GM12878 (cell line): ENCODE measurements at regions not wholly inside any gene's neighbourhood (a gene's known extent, or its start where the extent isn't known, plus 50 kb on each side); places are given as distances from the start of the nearest gene placed in this dataset.

Experiments used
- ATAC-seq: fragments of 200-7000 bp; cut with Tn5 transposase; 3 replicates; pipeline ENCODE4 v1.9.1; 2020; ENCODE audit warnings: mild to moderate bottlenecking, moderate library complexity
- BruUV-seq: library from RNA; stranded (reverse); fragments of 400-500 nt; replicated peaks from 2 replicates; lab custom pipeline; 2021; lab: Mats Ljungman, UMichigan
- CTCF ChIA-PET: fragments of 300-600 bp; sonication (Branson Sonifier 250); formaldehyde crosslinking; extraction: SDS; loops from one replicate; lab custom pipeline; 2021; ENCODE audit warnings: inconsistent platforms; lab: Yijun Ruan, JAX
- POLR2A ChIA-PET: fragments of 350-600 bp; formaldehyde crosslinking; extraction: SDS; loops from one replicate; lab custom pipeline; 2021; ENCODE audit warnings: inconsistent platforms; lab: Charles Lee
- RAD21 ChIA-PET: fragments of 300-600 bp; sonication (Branson Sonifier 250); formaldehyde crosslinking; loops from one replicate; lab custom pipeline; 2023; ENCODE audit warnings: antibody characterized with exemption; ENCODE audit not compliant: unreplicated experiment; lab: Charles Lee
- SMC1A ChIA-PET: fragments of 300-600 bp; sonication (Branson Sonifier 250); formaldehyde crosslinking; loops from one replicate; lab custom pipeline; 2023; ENCODE audit not compliant: unreplicated experiment, uncharacterized antibody; lab: Charles Lee
- DNase-seq: peaks from one replicate; pipeline ENCODE4 v3.0.0-alpha.2; 2011; ENCODE audit warnings: low read depth, low spot score
- FAIRE-seq: peaks from 3 replicates; lab custom pipeline; 2011; peaks lifted over from hg19 to GRCh38; lab: Jason Lieb, UNC
- H2AFZ ChIP-seq: 2 replicates; pipeline ENCODE4 v1.6.0; 2011; ENCODE audit warnings: low read depth, low read length, control low read depth; ENCODE audit not compliant: control insufficient read depth
- H3K27ac ChIP-seq: 2 replicates; pipeline ENCODE4 v1.5.1; 2011; ENCODE audit warnings: control low read depth; ENCODE audit not compliant: control insufficient read depth, insufficient read depth
- H3K27me3 ChIP-seq, 2 experiments: replicated peaks in 1 of 2; 2 replicates each; pipeline versions ENCODE4 v1.6.0 to v1.6.1; 2011; ENCODE audit warnings: low read length in 1 of 2; ENCODE audit not compliant: control insufficient read depth in 2 of 2, insufficient read depth in 2 of 2
- H3K36me3 ChIP-seq, 2 experiments: 2 replicates each; pipeline ENCODE4 v1.5.1; 2011; ENCODE audit warnings: low read length in 1 of 2; ENCODE audit not compliant: control insufficient read depth in 2 of 2, insufficient read depth in 2 of 2
- H3K4me1 ChIP-seq: 2 replicates; pipeline ENCODE4 v1.6.1; 2011; ENCODE audit warnings: mild to moderate bottlenecking, low read length, moderate library complexity, mixed read lengths; ENCODE audit not compliant: control insufficient read depth, insufficient read depth
- H3K4me2 ChIP-seq: 2 replicates; pipeline ENCODE4 v1.6.0; 2011; ENCODE audit warnings: control low read depth; ENCODE audit not compliant: control insufficient read depth, insufficient read depth
- H3K4me3 ChIP-seq: fragments of 200-600 bp; sonication (generic); 2 replicates; pipeline ENCODE4 v1.5.1; 2016
- H3K79me2 ChIP-seq: 2 replicates; pipeline ENCODE4 v1.6.0; 2011; ENCODE audit warnings: low read length; ENCODE audit not compliant: control insufficient read depth, insufficient read depth
- H3K9ac ChIP-seq: 2 replicates; pipeline ENCODE4 v1.8.0; 2011; ENCODE audit warnings: low read length, control low read depth, mixed read lengths; ENCODE audit not compliant: control insufficient read depth, insufficient read depth
- H3K9me3 ChIP-seq: replicated peaks from 3 replicates; pipeline ENCODE4 v1.5.1; 2011; ENCODE audit warnings: mild to moderate bottlenecking, low read length; ENCODE audit not compliant: control insufficient read depth, insufficient read depth
- H4K20me1 ChIP-seq: 2 replicates; pipeline ENCODE4 v1.6.0; 2011; ENCODE audit not compliant: control insufficient read depth, insufficient read depth
- BCL11A ChIP-seq: IDR thresholded peaks from 2 replicates; pipeline ENCODE4 v1.6.1; 2011; ENCODE audit warnings: low read depth, low read length
- CHD4 ChIP-seq: fragments of 200-600 bp; sonication (generic); IDR thresholded peaks from 2 replicates; pipeline ENCODE4 v1.6.1; 2016; ENCODE audit warnings: mild to moderate bottlenecking
- EP300 ChIP-seq, 2 experiments: fragments of 150-350 bp in 1 of 2; IDR thresholded peaks; 2 replicates each; pipeline ENCODE4 v1.6.1; 2011 to 2012; ENCODE audit warnings: low read depth in 2 of 2, low read length in 2 of 2, borderline replicate concordance in 1 of 2, improper control_type of control experiment in 1 of 2, inconsistent platforms in 1 of 2; ENCODE audit not compliant: control insufficient read depth in 1 of 2
- ESRRA ChIP-seq: IDR thresholded peaks from 2 replicates; pipeline ENCODE4 v1.6.1; 2012; ENCODE audit warnings: mild to moderate bottlenecking, low read length, improper control_type of control experiment
- GABPA ChIP-seq: IDR thresholded peaks from 2 replicates; pipeline ENCODE4 v1.6.1; 2014; ENCODE audit warnings: antibody characterized with exemption, low read depth, mild to moderate bottlenecking, inconsistent platforms
- NR2C1 ChIP-seq: fragments of 450-650 bp; IDR thresholded peaks from 2 replicates; pipeline ENCODE4 v1.6.1; 2017; ENCODE audit warnings: antibody characterized with exemption, mild to moderate bottlenecking, moderate library complexity
- NR2F1 ChIP-seq: fragments of 450-650 bp; conservative IDR thresholded peaks from 2 replicates; pipeline ENCODE4 v1.6.1; 2017; ENCODE audit warnings: mild to moderate bottlenecking
- NRF1 ChIP-seq: conservative IDR thresholded peaks from 2 replicates; pipeline ENCODE4 v1.6.1; 2011; ENCODE audit warnings: mild to moderate bottlenecking, low read depth, low read length, improper control_type of control experiment
- PAX8 ChIP-seq: fragments of 450-650 bp; IDR thresholded peaks from 2 replicates; pipeline ENCODE4 v1.6.1; 2017; ENCODE audit warnings: mild to moderate bottlenecking, moderate library complexity
- WGBS: methylation state at CpG from one replicate; pipeline ENCODE4 v1.1.6; 2016; ENCODE audit warnings: low lambda C conversion rate; ENCODE audit not compliant: insufficient replicate concordance, insufficient coverage; ENCODE audit errors: missing lambda C conversion rate; 5-methylcytosine and 5-hydroxymethylcytosine counted together
- in situ Hi-C: fragments of 300-500 bp; cut with MboI; formaldehyde crosslinking; loops from 9 replicates; pipeline ENCODE4 v1.14.3; 2018; ENCODE audit warnings: mixed read lengths
- intact Hi-C: fragments of 100-400 bp; cut with micrococcal nuclease; formaldehyde crosslinking; loops from one replicate; pipeline ENCODE4 v1.14.2; 2022; ENCODE audit not compliant: unreplicated experiment
- TF ChIP-seq, protein P1 (sequence below): IDR thresholded peaks from 2 replicates; pipeline ENCODE4 v1.6.1; 2011; ENCODE audit warnings: low read depth, mild to moderate bottlenecking, low read length, moderate library complexity, borderline replicate concordance; ENCODE audit errors: extremely low read depth
- TF ChIP-seq, protein P2 (sequence below): fragments of 450-650 bp; IDR thresholded peaks from 2 replicates; pipeline ENCODE4 v1.6.1; 2017; ENCODE audit warnings: low read depth, mild to moderate bottlenecking, moderate library complexity
- TF ChIP-seq, protein P3 (sequence below): fragments of 450-650 bp; IDR thresholded peaks from 2 replicates; pipeline ENCODE4 v1.6.1; 2017; ENCODE audit warnings: antibody characterized with exemption, mild to moderate bottlenecking, moderate library complexity
- TF ChIP-seq, protein P4 (sequence below): fragments of 450-650 bp; formaldehyde crosslinking; IDR thresholded peaks from 2 replicates; pipeline ENCODE4 v1.5.0; 2022; ENCODE audit warnings: mild to moderate bottlenecking, missing genetic modification characterization

DNA sequence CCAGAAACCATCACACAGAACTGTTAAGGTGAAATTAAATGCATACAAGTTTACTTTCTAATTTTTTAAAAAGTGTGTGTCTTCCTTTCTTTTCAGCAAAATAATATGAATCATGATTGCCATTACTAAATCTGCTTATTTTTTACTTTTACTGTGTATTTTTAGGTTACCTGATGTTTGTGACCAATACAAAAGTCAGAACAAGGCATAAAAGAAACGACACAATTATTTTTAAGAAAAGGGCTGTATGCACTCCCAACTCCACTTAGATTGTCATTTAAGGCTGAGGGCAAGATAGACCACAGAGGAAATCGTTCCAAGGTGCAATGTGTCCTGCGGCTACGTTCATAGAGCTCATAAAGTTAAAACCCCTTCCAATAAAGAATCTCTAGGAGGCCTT, 797.0 kb downstream of the TDRD15 start:
- DNase-seq = no peak
- in situ Hi-C loops = no loop called here
- RAD21 ChIA-PET = no interaction called here
- TF ChIP-seq PAX8 = no peak
- no peak for TF ChIP-seq EP300 (IDR thresholded peaks at IDR 0.05; ENCODE audit: borderline replicate concordance in 1 of 2, control insufficient read depth in 1 of 2, low read depth in 2 of 2, low read length in 2 of 2)
- TF ChIP-seq, protein P1, sequence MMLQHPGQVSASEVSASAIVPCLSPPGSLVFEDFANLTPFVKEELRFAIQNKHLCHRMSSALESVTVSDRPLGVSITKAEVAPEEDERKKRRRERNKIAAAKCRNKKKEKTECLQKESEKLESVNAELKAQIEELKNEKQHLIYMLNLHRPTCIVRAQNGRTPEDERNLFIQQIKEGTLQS = no peak
- no peak for TF ChIP-seq NRF1
- no peak for TF ChIP-seq BCL11A
- TF ChIP-seq, protein P2, sequence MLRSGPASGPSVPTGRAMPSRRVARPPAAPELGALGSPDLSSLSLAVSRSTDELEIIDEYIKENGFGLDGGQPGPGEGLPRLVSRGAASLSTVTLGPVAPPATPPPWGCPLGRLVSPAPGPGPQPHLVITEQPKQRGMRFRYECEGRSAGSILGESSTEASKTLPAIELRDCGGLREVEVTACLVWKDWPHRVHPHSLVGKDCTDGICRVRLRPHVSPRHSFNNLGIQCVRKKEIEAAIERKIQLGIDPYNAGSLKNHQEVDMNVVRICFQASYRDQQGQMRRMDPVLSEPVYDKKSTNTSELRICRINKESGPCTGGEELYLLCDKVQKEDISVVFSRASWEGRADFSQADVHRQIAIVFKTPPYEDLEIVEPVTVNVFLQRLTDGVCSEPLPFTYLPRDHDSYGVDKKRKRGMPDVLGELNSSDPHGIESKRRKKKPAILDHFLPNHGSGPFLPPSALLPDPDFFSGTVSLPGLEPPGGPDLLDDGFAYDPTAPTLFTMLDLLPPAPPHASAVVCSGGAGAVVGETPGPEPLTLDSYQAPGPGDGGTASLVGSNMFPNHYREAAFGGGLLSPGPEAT = no peak
- TF ChIP-seq, protein P3, sequence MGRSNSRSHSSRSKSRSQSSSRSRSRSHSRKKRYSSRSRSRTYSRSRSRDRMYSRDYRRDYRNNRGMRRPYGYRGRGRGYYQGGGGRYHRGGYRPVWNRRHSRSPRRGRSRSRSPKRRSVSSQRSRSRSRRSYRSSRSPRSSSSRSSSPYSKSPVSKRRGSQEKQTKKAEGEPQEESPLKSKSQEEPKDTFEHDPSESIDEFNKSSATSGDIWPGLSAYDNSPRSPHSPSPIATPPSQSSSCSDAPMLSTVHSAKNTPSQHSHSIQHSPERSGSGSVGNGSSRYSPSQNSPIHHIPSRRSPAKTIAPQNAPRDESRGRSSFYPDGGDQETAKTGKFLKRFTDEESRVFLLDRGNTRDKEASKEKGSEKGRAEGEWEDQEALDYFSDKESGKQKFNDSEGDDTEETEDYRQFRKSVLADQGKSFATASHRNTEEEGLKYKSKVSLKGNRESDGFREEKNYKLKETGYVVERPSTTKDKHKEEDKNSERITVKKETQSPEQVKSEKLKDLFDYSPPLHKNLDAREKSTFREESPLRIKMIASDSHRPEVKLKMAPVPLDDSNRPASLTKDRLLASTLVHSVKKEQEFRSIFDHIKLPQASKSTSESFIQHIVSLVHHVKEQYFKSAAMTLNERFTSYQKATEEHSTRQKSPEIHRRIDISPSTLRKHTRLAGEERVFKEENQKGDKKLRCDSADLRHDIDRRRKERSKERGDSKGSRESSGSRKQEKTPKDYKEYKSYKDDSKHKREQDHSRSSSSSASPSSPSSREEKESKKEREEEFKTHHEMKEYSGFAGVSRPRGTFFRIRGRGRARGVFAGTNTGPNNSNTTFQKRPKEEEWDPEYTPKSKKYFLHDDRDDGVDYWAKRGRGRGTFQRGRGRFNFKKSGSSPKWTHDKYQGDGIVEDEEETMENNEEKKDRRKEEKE = no peak
- TF ChIP-seq NR2C1 = no peak
- TF ChIP-seq CHD4 = no peak
- no peak for TF ChIP-seq GABPA
- TF ChIP-seq ESRRA = no peak
- TF ChIP-seq, protein P4, sequence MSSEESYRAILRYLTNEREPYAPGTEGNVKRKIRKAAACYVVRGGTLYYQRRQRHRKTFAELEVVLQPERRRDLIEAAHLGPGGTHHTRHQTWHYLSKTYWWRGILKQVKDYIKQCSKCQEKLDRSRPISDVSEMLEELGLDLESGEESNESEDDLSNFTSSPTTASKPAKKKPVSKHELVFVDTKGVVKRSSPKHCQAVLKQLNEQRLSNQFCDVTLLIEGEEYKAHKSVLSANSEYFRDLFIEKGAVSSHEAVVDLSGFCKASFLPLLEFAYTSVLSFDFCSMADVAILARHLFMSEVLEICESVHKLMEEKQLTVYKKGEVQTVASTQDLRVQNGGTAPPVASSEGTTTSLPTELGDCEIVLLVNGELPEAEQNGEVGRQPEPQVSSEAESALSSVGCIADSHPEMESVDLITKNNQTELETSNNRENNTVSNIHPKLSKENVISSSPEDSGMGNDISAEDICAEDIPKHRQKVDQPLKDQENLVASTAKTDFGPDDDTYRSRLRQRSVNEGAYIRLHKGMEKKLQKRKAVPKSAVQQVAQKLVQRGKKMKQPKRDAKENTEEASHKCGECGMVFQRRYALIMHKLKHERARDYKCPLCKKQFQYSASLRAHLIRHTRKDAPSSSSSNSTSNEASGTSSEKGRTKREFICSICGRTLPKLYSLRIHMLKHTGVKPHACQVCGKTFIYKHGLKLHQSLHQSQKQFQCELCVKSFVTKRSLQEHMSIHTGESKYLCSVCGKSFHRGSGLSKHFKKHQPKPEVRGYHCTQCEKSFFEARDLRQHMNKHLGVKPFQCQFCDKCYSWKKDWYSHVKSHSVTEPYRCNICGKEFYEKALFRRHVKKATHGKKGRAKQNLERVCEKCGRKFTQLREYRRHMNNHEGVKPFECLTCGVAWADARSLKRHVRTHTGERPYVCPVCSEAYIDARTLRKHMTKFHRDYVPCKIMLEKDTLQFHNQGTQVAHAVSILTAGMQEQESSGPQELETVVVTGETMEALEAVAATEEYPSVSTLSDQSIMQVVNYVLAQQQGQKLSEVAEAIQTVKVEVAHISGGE = no peak
- no peak for TF ChIP-seq NR2F1

More for the DNA sequence above, 797.0 kb downstream of the TDRD15 start:
- Histone ChIP-seq H3K36me3 (no peaks in the 10 kb centered on the region), H3K27me3 (no peaks in the 10 kb centered on the region), H3K4me2 (no peak overlapping the region), H4K20me1 (no peaks in the 10 kb centered on the region), H3K4me3 (no peak overlapping the region), H3K4me1 (no peaks in the 10 kb centered on the region), H3K27ac (no peak overlapping the region), H3K9ac (no peak overlapping the region), H3K79me2 (no peaks in the 10 kb centered on the region), H2AFZ (no peak overlapping the region), H3K9me3 (peaks cover 2% of the 10 kb centered on the region; the same call in 2 of the 3 replicates)
- no TSS peak for BruUV-seq
- ChIA-PET POLR2A (no interaction called here), SMC1A (interaction anchor here (0.7 kb wide), 1 partner anchor 274 kb away, joined by 4 read pairs; no protein-coding TSS in a partner anchor), CTCF (no interaction called here)
- 29% methylated on average over 4 of the region's 4 CpGs for WGBS
- intact Hi-C loops = no loop called here
- FAIRE-seq = no peak
- ATAC-seq = no peak
